Brain microvascular endothelial cell (primary cell): ENCODE measurements at regions not wholly inside any gene's neighbourhood (a gene's known extent, or its start where the extent isn't known, plus 50 kb on each side); places are given as distances from the start of the nearest gene placed in this dataset.

Source experiments
- DNase-seq: peaks from one replicate; pipeline ENCODE4 v3.0.0-alpha.2; 2020
- H3K27ac ChIP-seq: fragments of 250-450 bp; sonication (Bioruptor Pico); 2 replicates; pipeline ENCODE4 v1.5.1; 2020; ENCODE audit warnings: mild to moderate bottlenecking, moderate library complexity
- H3K27me3 ChIP-seq: fragments of 250-450 bp; sonication (Bioruptor Pico); replicated peaks from 2 replicates; pipeline ENCODE4 v1.5.1; 2020; ENCODE audit warnings: mild to moderate bottlenecking
- H3K36me3 ChIP-seq: fragments of 250-450 bp; sonication (Bioruptor Pico); replicated peaks from 2 replicates; pipeline ENCODE4 v1.5.1; 2020; ENCODE audit warnings: mild to moderate bottlenecking
- H3K4me3 ChIP-seq: 2 replicates; pipeline ENCODE4 v1.5.1; 2011; ENCODE audit warnings: low read depth, mild to moderate bottlenecking, control low read depth, low read length, moderate library complexity
- CTCF ChIP-seq: IDR thresholded peaks from 2 replicates; pipeline ENCODE4 v1.5.1; 2011; ENCODE audit warnings: low read depth, mild to moderate bottlenecking, moderate library complexity, low read length, control low read depth, inconsistent platforms; ENCODE audit errors: missing control alignments
- in situ Hi-C: cut with HindIII; loops from 2 replicates; pipeline ENCODE4 v1.10.0; 2017; ENCODE audit warnings: low sequenced_read_pairs, low pct_ligation_motif_present

- Histone ChIP-seq H3K27me3 (no peaks in the 10 kb centered on the region), H3K4me3 (no peak overlapping the region), H3K27ac (no peak overlapping the region), H3K36me3 (no peaks in the 10 kb centered on the region)
- no peak for TF ChIP-seq CTCF
- DNase-seq = no peak
- in situ Hi-C loops = no loop called here
Observed at GRCh38 chr4:24126776-24127175, 236.9 kb upstream of the PPARGC1A start.

DNA sequence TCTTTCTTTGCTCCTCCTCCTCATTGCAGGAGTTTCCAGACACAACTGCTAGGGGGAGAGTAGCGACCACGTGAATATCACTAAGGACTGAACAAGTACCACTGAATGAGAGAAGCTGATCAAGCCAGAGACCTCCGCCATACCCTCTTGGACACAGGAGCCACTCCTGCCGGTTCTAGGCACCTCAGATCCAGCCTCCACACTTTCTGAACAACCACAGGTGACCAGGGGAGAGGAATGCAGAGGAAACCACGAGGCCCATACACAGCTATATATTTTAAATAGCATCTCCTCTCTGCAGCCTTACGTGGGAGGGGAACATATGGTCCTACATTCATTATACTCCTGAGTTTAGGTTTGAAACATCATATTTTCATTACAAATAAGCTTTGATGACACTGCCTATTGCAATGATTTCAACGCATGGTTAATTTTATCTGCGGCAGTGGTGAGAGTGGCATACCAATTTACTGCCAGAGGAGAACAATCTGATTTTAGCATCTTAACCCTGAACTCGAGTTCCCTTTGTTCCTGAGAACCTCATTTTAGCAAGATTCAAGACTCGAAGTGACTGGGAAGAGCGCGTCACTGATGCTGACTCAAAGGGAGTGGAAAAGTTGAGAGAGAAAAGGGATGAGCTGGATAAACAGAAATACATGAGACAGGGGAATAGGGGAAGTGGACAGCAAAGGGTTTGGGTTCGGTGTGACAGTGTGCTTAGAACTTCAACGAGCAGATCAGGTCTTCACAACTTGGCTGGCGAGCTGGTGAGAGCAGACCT, 231.7 kb upstream of the PPARGC1A start:
- DNase-seq = no peak
- H3K4me3 ChIP-seq = no peak overlapping the region
- H3K27ac ChIP-seq = no peak overlapping the region
- no peaks in the 10 kb centered on the region for H3K36me3 ChIP-seq
- no peaks in the 10 kb centered on the region for H3K27me3 ChIP-seq
- in situ Hi-C loops = no loop called here
- no peak for TF ChIP-seq CTCF

- Histone ChIP-seq H3K27me3 (no peaks in the 10 kb centered on the region), H3K4me3 (no peak overlapping the region), H3K36me3 (no peaks in the 10 kb centered on the region), H3K27ac (no peak overlapping the region)
- TF ChIP-seq CTCF = no peak
- in situ Hi-C loops = no loop called here
- no peak for DNase-seq
Observed at GRCh38 chr4:24117975-24118374, 228.1 kb upstream of the PPARGC1A start.

GRCh38 chr4:24116107-24116506, 226.3 kb upstream of the PPARGC1A start:
- no peak for DNase-seq
- Histone ChIP-seq H3K27me3 (no peaks in the 10 kb centered on the region), H3K27ac (no peak overlapping the region), H3K36me3 (no peaks in the 10 kb centered on the region), H3K4me3 (no peak overlapping the region)
- TF ChIP-seq CTCF = no peak
- in situ Hi-C loops = no loop called here

DNA sequence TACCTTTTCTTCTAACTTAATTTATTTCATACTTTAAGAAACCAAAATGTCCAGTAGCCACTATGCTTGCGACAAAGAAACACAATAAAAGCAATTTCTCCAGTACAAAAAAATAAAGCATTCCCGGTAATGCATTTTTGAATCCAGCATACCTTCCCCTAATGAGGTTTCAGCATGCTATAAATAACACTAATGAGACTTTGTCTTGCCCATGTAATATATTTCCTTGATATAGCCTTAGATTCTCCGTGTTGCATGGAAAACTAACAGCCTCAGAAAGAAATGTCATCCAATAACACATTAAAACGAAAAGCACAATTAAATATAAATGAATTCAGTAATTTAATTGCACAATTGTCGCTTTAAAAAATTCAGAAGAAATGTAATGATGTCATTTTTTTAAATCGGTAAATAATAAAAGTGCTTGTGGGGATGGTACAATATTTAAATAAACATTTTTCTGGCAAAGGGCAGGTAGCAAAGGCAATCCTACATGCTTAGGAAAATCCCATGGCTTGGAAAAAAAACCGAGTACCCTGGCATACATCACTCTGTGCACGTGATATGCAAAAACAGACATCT, 225.2 kb upstream of the PPARGC1A start:
- in situ Hi-C loops = no loop called here
- Histone ChIP-seq H3K4me3 (no peak overlapping the region), H3K27me3 (no peaks in the 10 kb centered on the region), H3K36me3 (no peaks in the 10 kb centered on the region), H3K27ac (no peak overlapping the region)
- TF ChIP-seq CTCF = no peak
- no peak for DNase-seq
